GM18867 (cell line): ENCODE measurements at regions not wholly inside any gene's neighbourhood (a gene's known extent, or its start where the extent isn't known, plus 50 kb on each side); places are given as distances from the start of the nearest gene placed in this dataset.

Source experiments
- ATAC-seq: cut with Tn5 transposase; IDR thresholded peaks from one replicate; pipeline ENCODE4 v1.9.1; 2021; ENCODE audit warnings: mild to moderate bottlenecking, moderate library complexity; ENCODE audit not compliant: unreplicated experiment

- no peak for ATAC-seq
Measured at GRCh38 chr7:136667584-136667983, 200.9 kb upstream of the CHRM2 start.

DNA sequence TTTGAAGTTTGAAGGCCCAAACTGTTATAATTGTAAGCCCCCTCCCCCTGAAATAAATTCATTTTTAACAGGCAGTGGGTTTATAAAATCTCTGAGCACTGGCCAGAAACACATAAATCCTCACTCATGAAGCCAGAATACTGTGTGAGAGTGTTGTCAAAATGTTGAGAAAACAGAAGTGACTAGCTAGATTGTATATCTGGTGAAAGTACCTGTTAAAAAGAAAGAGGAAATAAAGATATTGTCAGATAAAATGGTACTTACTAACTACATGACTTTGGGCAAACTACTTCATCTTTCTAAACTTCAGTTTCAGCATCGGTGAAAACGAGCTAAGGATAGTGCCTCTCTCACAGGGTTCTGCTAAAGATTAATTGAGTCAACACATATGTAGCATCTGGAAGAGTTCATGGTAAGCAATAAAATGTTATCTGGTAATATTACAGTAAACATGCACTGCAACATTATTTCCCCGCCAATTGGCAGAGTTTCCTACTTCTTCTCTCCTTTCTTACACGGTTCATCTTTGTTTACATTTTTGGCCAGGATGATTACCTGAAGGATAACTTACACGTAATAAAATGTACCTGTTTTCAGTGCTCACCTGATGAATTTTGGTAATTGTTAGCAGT, 202.5 kb upstream of the CHRM2 start:
- ATAC-seq, result no peak

GRCh38 chr7:136664537-136664936, 203.9 kb upstream of the CHRM2 start:
- ATAC-seq, result no peak

- ATAC-seq, result no peak
Measured at GRCh38 chr7:136657482-136657921, 210.9 kb upstream of the CHRM2 start.

DNA sequence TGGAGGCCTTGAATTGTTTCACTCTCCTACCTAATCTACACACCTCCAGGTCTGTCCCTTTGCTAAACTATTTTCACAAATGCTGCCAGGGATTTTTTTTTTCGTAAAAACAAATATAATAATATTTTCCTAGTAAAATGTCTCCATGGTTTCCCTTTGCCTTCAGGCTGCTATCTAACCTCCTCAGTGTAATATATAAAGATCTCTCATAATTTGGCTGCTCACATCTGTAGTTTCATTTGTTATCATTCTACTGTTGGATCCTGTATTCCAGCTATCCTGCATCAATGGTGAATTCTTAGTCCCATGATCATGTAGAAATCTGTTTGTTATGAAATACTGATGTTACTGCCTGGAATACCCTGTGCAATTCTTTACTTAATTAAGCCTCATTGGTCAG, 211.9 kb upstream of the CHRM2 start:
- no peak for ATAC-seq

GRCh38 chr7:136655414-136655813, 213.0 kb upstream of the CHRM2 start:
- ATAC-seq, result no peak

DNA sequence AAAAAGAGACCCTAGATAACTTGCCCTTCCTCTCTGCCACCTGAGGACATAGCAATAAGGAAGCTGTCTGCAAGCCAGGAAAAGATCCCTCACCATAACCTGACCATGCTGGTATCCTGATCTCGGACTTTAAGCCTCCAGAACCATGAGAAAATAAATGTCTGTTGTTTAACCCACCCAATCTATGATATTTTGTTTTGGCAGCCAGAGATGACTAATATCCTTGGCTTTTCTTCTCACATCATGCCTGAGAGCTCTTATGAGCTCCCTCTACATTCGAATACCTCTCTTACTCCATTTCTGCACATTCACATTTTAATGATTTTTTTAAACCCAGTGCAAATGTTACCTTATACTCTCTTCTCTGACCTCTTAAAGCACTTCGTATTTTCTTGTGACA, 214.0 kb upstream of the CHRM2 start:
- no peak for ATAC-seq

GRCh38 chr7:136652635-136653370, 215.6 kb upstream of the CHRM2 start:
- no peak for ATAC-seq

DNA sequence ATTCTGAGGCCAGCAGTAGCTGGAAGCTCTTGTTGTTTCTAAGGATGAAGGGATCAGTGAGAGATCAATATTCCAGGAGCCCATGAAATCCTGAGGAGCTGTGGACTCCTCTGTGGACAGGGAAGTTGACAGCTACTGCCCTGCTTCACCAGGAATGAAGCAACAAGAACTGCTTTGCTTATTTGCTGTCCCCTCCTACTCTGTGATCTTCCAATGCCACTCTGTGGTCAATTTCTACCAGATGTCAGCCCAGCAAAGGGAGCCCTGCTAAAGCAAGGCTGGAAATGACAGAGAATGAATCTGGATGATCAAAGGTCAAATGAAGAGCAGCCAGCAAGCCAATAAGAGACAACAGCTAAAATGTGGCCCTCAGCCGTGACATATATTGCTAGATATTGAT, 227.5 kb upstream of the CHRM2 start:
- ATAC-seq, result no peak

GRCh38 chr7:136637813-136638212, 230.6 kb upstream of the CHRM2 start:
- no peak for ATAC-seq

GRCh38 chr7:136635751-136636150, 232.7 kb upstream of the CHRM2 start:
- ATAC-seq, result no peak

DNA sequence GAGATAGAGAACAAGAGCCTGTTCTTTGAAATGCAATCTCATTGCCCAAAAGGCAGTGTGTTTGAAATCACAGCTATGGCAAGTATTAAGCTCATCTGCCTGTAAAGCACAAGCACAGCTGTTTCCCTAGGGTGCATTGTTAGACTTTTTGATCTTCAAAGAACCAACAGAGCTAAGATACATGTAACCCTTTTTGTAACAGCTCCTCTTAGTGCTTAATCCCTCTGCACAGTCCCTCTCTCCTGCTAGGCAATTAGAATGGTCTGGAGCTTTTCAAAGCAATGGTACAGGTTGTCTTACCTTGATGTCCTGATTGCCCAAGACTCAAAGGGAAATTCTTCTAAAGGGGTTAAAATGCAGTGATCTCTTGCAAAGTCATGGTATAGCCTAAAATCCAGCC, 249.6 kb upstream of the CHRM2 start:
- ATAC-seq, result no peak

- ATAC-seq, result no peak
Measured at GRCh38 chr7:136617176-136617575, 251.3 kb upstream of the CHRM2 start.

DNA sequence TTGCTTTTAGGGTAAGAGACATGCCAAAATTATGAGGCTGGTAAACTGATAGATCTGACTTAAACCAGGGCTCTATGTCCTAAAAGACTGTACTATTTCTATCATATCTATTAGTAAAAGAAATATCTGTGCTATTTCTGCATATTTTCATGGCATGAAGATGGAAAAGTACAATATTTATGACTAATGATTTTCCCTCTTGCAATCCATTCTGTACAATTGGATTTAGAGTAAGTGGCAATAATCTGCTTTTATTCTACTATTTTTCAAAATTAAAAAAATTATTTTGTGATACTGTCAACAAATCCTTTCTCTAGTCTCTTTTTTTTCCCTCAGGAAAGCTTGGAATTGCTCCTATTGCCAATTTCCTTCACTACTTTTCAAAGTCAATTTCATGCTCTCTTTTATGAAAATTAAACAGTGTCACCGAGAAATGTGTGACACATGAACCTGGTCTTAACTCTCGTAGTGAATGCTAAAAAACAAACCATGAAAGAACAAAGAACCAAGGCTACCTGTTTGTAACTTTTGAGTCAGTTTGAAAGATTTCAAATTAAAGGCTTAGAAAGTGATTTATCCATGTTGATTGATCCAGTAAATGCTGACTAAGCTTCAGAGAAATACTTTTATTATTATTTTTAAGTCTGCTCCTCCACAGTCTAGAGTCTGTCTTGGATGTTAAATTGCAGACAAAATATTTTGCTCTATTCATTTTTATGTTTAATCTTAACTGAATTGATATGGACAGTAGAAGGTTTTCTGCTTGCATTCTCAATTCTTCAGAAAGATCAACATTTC, 262.7 kb upstream of the CHRM2 start:
- ATAC-seq, result no peak

GRCh38 chr7:136601772-136602171, 266.7 kb upstream of the CHRM2 start:
- no peak for ATAC-seq

DNA sequence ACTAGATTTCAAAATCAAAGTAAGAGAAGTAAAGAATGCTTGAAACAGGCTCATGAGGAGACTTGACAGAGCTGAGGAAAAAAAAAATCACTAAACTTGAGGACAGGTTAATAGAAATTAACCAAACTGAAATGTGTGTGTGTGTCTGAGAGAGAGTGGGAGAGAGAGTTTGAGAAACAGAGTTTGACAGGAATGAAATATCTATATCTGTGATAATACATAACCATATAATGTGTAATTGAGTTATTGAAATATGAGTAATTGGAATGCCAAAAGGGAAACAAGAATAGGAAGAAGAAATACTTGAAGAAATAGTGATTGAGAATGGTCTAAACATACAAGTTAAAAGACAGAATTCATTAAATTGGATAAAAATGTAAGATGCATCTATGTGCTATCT, 268.0 kb upstream of the CHRM2 start:
- ATAC-seq, result no peak

- no peak for ATAC-seq
Measured at GRCh38 chr7:136594739-136595144, 273.7 kb upstream of the CHRM2 start.

DNA sequence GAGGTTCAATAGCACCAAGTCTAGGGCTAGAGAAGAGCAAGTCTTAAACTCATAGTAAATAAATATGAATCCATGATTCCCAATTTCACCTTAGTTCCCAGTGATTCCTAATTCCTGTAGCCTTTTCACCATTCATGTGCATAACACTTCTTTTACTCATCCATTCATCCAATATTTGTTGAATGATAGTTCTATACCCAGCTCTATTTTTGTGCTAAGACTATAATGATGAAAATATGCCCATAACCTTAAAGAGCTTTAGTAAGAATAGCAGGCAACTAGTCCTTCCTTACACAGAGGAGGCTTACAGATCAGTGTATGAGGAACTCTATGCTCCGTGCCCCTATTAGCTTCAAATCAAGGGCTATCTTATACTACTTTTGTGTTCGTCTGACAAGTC, 280.2 kb upstream of the CHRM2 start:
- no peak for ATAC-seq

DNA sequence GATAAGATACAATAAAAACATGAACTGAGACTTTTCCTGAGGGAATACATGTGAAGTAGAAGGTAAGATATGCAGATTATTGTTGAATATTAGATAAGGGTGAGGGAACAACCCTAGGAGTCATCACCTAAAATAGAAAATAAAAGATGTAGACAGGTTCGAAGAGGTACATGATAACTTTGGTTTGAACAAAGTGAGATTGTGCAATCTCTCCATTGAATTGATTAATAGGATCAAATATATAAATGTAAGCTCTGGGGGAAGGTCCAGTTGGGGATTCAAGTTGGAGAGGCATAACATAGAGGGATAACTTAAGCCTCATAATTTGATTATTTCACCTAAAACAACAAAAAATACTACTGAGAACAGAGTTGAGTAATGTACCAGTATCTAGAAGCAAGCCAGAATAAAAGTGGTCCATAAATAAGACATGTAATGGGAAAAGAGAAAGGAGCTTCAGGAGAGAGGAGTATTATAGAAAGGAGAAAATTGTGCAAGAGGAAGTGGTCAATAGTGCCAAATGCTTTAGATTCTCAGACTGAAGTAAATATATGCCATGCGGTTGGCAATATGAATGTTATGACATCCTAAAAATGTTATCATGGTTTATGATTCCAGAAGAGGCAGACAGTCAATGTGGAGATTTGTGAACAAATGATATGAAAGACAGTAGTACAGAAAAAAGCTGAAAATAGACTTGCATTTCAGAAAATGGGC, 282.3 kb upstream of the CHRM2 start:
- ATAC-seq, result no peak

DNA sequence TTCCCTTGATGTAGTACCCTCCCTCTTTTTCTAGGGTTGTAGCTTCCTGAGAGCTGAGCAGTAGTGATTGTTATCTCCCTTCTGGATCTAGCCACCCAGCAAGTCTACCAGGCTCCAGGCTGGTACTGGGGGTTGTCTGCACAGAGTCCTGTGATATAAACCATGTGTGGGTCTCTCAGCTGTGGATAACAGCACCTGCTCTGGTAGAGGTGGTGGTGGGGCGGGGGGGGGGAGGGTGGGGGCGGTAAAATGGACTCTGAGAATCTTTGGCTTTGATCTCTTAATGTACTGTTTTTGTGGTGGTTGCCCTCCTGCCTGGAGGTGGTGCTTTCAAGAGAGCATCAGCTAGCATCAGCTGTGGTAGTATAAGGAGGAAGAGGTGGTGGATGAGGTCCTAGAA, 302.0 kb upstream of the CHRM2 start:
- no peak for ATAC-seq

DNA sequence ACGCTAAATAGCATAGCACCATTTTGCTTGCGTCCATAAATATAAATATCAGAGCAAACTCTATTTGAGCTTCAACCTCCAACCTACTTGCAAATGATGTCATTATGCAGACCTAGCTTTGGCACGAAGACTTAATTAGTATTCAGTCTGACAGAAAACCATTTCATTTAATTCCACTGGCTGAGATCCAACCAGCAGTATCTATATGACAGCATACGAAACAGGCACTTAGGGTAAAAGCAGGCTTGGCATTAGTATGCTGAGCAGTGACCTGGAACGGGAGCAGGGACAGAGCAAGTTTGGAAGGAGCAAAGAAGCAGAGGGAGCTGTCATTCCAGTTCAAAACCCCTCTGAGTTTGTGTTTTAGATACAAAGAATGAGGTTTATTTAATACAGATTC, 312.5 kb upstream of the CHRM2 start:
- no peak for ATAC-seq
